HL-60 (cell line): ENCODE measurements at regions not wholly inside any gene's neighbourhood (a gene's known extent, or its start where the extent isn't known, plus 50 kb on each side); places are given as distances from the start of the nearest gene placed in this dataset.

Experiments
- DNase-seq, 2 experiments: peaks; one replicate each; pipeline ENCODE4 v3.0.0-alpha.2; 2010 to 2020; ENCODE audit warnings: low read depth in 1 of 2, low spot score in 1 of 2
- H3K27ac ChIP-seq: fragments of 250-450 bp; sonication (Bioruptor Pico); replicated peaks from 2 replicates; pipeline ENCODE4 v1.5.1; 2020; ENCODE audit warnings: mild to moderate bottlenecking, moderate library complexity
- H3K27me3 ChIP-seq: fragments of 250-450 bp; sonication (Bioruptor Pico); 2 replicates; pipeline ENCODE4 v1.5.1; 2021; ENCODE audit warnings: mild to moderate bottlenecking, moderate library complexity; ENCODE audit not compliant: insufficient read depth, poor library complexity, severe bottlenecking
- H3K4me3 ChIP-seq: replicated peaks from 2 replicates; pipeline ENCODE4 v1.5.1; 2011; ENCODE audit warnings: mild to moderate bottlenecking, control low read depth, low read length; ENCODE audit not compliant: insufficient read depth
- GABPA ChIP-seq: IDR thresholded peaks from 2 replicates; pipeline ENCODE4 v1.6.1; 2012; ENCODE audit warnings: low read depth
- POLR2AphosphoS5 ChIP-seq: IDR thresholded peaks from 2 replicates; pipeline ENCODE4 v1.6.1; 2012; ENCODE audit warnings: low read depth
- REST ChIP-seq: IDR thresholded peaks from 2 replicates; pipeline ENCODE4 v1.6.1; 2012; ENCODE audit warnings: low read depth; ENCODE audit not compliant: insufficient replicate concordance
- SPI1 ChIP-seq: IDR thresholded peaks from 2 replicates; pipeline ENCODE4 v1.6.1; 2012; ENCODE audit warnings: low read depth, mild to moderate bottlenecking, borderline replicate concordance
- TF ChIP-seq, protein P1 (sequence below): IDR thresholded peaks from one replicate; pipeline ENCODE4 v1.5.1; 2011; ENCODE audit warnings: low read length, control low read depth, inconsistent platforms; ENCODE audit not compliant: insufficient read depth

DNA sequence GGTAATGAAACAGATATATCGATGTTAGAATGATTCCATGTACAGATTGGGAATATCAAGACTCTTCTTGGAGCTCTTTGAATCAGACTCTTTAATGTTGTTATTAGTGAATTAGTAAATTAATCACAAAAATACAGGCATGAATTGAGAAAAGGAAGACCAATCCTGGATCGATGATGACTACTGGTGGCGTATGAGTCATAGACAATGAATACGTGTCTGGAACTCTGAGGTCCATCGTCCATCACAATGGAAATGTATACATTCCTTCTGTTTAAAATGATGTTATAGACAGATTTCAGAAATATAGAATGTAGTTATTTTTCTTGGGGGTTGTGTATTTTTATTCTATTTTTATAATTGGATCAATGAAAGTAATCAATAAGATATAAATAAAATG lies 80.2 kb upstream of the RTL1 start:
- TF ChIP-seq SPI1 (no peak), REST (no peak), POLR2AphosphoS5 (no peak), GABPA (no peak)
- TF ChIP-seq, protein P1, sequence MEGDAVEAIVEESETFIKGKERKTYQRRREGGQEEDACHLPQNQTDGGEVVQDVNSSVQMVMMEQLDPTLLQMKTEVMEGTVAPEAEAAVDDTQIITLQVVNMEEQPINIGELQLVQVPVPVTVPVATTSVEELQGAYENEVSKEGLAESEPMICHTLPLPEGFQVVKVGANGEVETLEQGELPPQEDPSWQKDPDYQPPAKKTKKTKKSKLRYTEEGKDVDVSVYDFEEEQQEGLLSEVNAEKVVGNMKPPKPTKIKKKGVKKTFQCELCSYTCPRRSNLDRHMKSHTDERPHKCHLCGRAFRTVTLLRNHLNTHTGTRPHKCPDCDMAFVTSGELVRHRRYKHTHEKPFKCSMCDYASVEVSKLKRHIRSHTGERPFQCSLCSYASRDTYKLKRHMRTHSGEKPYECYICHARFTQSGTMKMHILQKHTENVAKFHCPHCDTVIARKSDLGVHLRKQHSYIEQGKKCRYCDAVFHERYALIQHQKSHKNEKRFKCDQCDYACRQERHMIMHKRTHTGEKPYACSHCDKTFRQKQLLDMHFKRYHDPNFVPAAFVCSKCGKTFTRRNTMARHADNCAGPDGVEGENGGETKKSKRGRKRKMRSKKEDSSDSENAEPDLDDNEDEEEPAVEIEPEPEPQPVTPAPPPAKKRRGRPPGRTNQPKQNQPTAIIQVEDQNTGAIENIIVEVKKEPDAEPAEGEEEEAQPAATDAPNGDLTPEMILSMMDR, result no peak
- H3K4me3 ChIP-seq, result no peak overlapping the region
- no peak overlapping the region for H3K27ac ChIP-seq
- no peak for DNase-seq
- peaks cover 4% of the 10 kb centered on the region for H3K27me3 ChIP-seq

DNA sequence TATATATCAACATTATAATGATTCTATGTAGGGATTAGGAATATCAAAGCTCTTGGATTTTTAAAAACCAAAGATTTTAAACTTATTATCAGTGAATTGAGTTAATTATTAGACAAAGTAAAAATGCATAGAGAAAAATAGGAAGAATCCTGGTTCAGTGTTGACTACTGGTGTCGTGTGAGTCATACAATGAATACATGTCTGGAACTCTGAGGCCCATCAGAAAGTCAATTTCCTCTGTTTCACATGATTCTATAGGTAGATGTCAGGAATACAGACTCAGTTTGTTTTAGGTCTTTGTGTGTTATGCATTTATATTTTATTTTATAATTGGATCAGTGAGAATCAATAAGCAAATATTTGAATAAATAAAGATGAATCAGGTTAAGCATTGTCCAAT lies 84.5 kb upstream of the RTL1 start:
- no peak overlapping the region for H3K27ac ChIP-seq
- no peak for DNase-seq
- H3K4me3 ChIP-seq, result no peak overlapping the region
- peaks cover 4% of the 10 kb centered on the region for H3K27me3 ChIP-seq
- no peak for TF ChIP-seq GABPA
- TF ChIP-seq REST, result no peak

DNA sequence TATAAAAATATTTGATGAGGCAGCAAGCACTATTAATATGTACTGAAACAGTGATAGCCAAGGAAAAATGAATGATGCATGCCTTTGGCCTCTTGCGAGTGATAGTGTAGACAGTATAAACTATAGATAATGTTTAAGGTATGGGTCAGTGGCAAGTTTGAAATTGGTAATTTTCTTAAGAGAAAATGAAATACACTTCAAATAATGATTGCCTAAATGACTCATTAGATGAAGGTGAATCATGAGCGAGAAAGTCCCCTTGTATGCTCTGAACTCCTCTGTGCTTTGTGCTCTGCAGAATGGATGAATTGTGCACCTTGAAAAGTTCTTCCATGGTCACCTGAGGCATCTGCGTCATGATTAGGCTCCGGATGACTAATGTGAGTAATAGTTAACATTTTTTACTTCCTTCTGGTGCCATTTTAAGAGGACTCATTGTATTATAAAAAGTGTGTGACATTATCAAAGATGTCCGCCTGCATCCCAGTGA lies 84.9 kb upstream of the RTL1 start:
- H3K27me3 ChIP-seq, result peaks cover 4% of the 10 kb centered on the region
- H3K27ac ChIP-seq, result no peak overlapping the region
- DNase-seq, result no peak

More for the DNA sequence above, 84.9 kb upstream of the RTL1 start:
- TF ChIP-seq SPI1 (no peak), REST (no peak), POLR2AphosphoS5 (no peak), GABPA (no peak)
- TF ChIP-seq, protein P1, result no peak
- no peak overlapping the region for H3K4me3 ChIP-seq
